Peyer's patch (tissue), 4 donors: ENCODE measurements at regions not wholly inside any gene's neighbourhood (a gene's known extent, or its start where the extent isn't known, plus 50 kb on each side); places are given as distances from the start of the nearest gene placed in this dataset.

Experiments used
- CTCF ChIP-seq, 6 experiments: fragments of 450-650 bp in 4 of 6; fragments of 200-600 bp in 2 of 6; sonication (generic) in 1 of 6; IDR thresholded peaks; one replicate each; pipeline ENCODE4 v1.5.1; 2017 to 2019; ENCODE audit warnings: antibody characterized with exemption in 6 of 6, mild to moderate bottlenecking in 3 of 6, moderate library complexity in 1 of 6
- POLR2A ChIP-seq, 2 donors: fragments of 450-650 bp; IDR thresholded peaks; one replicate each; pipeline ENCODE4 v1.5.1; 2017; ENCODE audit warnings: antibody characterized with exemption in 2 of 2, mild to moderate bottlenecking in 2 of 2, moderate library complexity in 2 of 2

- TF ChIP-seq CTCF (IDR thresholded peaks at IDR 0.05) (no peak), POLR2A (IDR thresholded peaks at IDR 0.05) (no peak)
Measured at GRCh38 chr18:34514957-34515356, 195.1 kb upstream of the DTNA start.
